Activated CD4-positive, alpha-beta T cell treated with anti-CD3 and anti-CD28 coated beads, Interleukin-2, amount 10 ng/mL, durations not matched to agents 7 days and 5 days (primary cell): ENCODE measurements at regions not wholly inside any gene's neighbourhood (a gene's known extent, or its start where the extent isn't known, plus 50 kb on each side); places are given as distances from the start of the nearest gene placed in this dataset.

ENCODE experiments used
- CTCF ChIA-PET: fragments of 350-600 bp; sonication (Branson Sonifier 250); formaldehyde crosslinking; loops from one replicate; lab custom pipeline; 2021; ENCODE audit warnings: antibody characterized with exemption; lab: Charles Lee
- POLR2A ChIA-PET: fragments of 350-600 bp; sonication (Branson Sonifier 250); formaldehyde crosslinking; loops from one replicate; lab custom pipeline; 2021; ENCODE audit warnings: antibody characterized with exemption; lab: Charles Lee
- DNase-seq: peaks from one replicate; pipeline ENCODE4 v3.0.0-alpha.2; 2020
- H3K27ac Mint-ChIP-seq: one replicate; pipeline ENCODE4 v1.8.0; 2021; ENCODE audit warnings: mild to moderate bottlenecking, moderate library complexity, mixed read lengths
- H3K27me3 Mint-ChIP-seq: one replicate; pipeline ENCODE4 v1.8.0; 2021; ENCODE audit warnings: mixed read lengths
- H3K36me3 Mint-ChIP-seq: one replicate; pipeline ENCODE4 v1.8.0; 2021; ENCODE audit warnings: low read depth, mixed read lengths
- H3K4me1 Mint-ChIP-seq: one replicate; pipeline ENCODE4 v1.8.0; 2021; ENCODE audit warnings: mixed read lengths
- H3K4me3 Mint-ChIP-seq: one replicate; pipeline ENCODE4 v1.8.0; 2021; ENCODE audit warnings: mild to moderate bottlenecking, moderate library complexity, mixed read lengths
- H3K9me3 Mint-ChIP-seq: one replicate; pipeline ENCODE4 v1.8.0; 2021; ENCODE audit warnings: mixed read lengths

DNA sequence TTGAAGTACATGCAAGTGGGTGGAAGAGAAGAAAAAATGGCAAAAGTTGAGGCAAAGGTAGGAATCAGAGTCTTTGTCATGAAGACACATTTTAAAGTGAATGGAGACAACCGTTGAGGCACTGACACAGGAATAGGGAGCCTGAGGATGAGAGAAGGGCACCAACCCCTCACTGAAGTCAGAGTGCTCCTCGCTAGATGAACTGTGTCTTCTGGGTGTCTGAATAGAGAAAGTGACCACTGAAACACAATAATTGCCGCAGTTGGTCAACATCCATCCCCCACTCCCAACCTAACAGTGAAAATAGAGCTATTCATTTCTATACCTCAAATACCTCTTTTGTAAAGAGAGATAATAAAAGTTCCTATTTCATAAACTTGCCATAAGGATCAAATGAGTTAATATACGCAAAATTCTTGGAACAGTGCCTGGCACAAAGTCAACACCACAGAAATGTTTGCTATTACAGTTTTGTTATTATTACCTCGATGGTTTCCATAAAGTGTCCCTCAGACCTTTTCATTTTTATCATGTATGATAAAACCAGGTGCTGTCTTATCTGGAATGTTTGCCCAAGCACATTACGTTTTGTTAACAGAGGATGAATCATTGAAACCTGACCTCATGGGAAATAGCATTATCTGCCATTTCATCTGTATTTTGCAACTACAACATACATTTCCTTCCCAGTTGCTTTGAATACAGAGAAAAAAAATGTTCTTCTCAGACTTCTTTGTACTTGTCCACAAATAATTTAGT, 61.8 kb upstream of the SP4 start:
- DNase-seq, result no peak
- ChIA-PET POLR2A (no interaction called here), CTCF (interaction anchor here (0.9 kb wide), 1 partner anchor 12 kb away, joined by 3 read pairs; no protein-coding TSS in a partner anchor)
- no peaks in the 10 kb centered on the region for H3K27me3 Mint-ChIP-seq
- H3K4me1 Mint-ChIP-seq, result peaks cover 57% of the 10 kb centered on the region
- H3K27ac Mint-ChIP-seq, result peak overlapping the region; percentile 27
- peaks cover 20% of the 10 kb centered on the region for H3K9me3 Mint-ChIP-seq
- no peak overlapping the region for H3K4me3 Mint-ChIP-seq
- peaks cover 30% of the 10 kb centered on the region for H3K36me3 Mint-ChIP-seq

DNA sequence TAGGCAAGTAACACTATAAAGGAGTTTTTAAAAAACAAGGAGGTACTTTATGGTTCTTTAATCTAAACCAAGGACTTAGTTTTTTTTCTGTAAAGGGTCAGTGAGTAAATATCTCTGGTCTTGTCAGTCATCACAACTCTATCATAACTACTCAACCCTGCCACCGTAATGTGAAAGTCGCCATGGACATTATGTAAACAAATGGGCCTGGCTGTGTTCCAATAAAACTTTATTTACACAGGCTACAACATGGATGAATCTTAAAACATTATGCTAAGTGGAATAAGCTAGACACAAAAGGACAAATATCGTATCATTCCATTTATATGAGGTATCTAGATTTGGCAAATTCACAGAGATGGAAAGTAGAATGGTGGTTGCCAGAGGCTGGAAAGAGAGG, 60.8 kb upstream of the SP4 start:
- ChIA-PET CTCF (no interaction called here), POLR2A (no interaction called here)
- Mint-ChIP-seq H3K27ac (no peak overlapping the region), H3K4me3 (no peak overlapping the region), H3K36me3 (peaks cover 25% of the 10 kb centered on the region), H3K27me3 (no peaks in the 10 kb centered on the region), H3K4me1 (peaks cover 51% of the 10 kb centered on the region), H3K9me3 (peaks cover 16% of the 10 kb centered on the region)
- no peak for DNase-seq

DNA sequence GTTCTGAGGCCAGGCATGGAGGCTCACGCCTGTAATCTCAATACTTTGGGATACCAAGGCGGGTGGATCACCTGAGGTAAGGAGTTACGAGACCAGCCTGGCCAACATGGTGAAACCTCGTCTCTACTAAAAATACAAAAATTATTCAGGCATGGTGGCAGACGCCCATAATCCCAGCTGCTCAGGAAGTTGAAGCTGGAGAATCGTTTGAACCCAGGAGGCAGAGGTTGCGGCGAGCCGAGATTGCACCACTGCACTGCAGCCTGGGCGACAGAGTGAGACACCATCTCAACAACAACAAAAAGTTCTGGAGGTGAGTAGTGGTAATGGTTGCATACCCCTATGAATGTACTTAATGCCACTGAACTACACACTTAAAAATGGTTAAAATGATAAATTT, 60.3 kb upstream of the SP4 start:
- H3K27me3 Mint-ChIP-seq, result no peaks in the 10 kb centered on the region
- CTCF ChIA-PET, result no interaction called here
- H3K36me3 Mint-ChIP-seq, result peaks cover 22% of the 10 kb centered on the region
- H3K4me3 Mint-ChIP-seq, result no peak overlapping the region
- H3K9me3 Mint-ChIP-seq, result peaks cover 17% of the 10 kb centered on the region
- peaks cover 47% of the 10 kb centered on the region for H3K4me1 Mint-ChIP-seq
- POLR2A ChIA-PET, result interaction anchor here (0.7 kb wide), 1 partner anchor 29 kb away, joined by 3 read pairs; no protein-coding TSS in a partner anchor
- DNase-seq, result no peak
- no peak overlapping the region for H3K27ac Mint-ChIP-seq

DNA sequence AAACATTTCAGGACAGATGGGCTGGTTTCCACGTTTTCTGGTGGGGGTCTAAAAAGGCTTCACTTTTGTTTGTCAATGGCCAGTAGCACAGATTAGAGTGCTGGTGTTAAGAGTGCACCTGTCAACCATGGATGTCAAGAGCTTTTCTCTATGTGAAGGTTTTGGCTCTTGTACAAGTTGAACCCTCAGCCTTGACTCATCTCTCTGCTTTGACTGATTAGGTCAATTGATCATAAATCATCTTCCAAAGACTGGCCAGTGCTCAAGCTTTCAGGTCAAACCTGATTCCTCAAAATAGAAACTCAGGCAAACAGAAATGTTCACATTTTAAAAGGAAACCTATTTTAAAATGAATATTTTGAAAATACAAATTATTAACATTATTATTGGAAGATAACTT, 59.6 kb upstream of the SP4 start:
- H3K27ac Mint-ChIP-seq, result no peak overlapping the region
- DNase-seq, result no peak
- POLR2A ChIA-PET, result no interaction called here
- H3K4me3 Mint-ChIP-seq, result no peak overlapping the region
- peaks cover 47% of the 10 kb centered on the region for H3K4me1 Mint-ChIP-seq
- H3K27me3 Mint-ChIP-seq, result no peaks in the 10 kb centered on the region
- peaks cover 25% of the 10 kb centered on the region for H3K36me3 Mint-ChIP-seq
- CTCF ChIA-PET, result interaction anchor here (0.6 to 1.2 kb wide), 3 partner anchors 27 to 167 kb away, joined by 4 to 6 read pairs (median 5); no protein-coding TSS in a partner anchor
- peaks cover 20% of the 10 kb centered on the region for H3K9me3 Mint-ChIP-seq

DNA sequence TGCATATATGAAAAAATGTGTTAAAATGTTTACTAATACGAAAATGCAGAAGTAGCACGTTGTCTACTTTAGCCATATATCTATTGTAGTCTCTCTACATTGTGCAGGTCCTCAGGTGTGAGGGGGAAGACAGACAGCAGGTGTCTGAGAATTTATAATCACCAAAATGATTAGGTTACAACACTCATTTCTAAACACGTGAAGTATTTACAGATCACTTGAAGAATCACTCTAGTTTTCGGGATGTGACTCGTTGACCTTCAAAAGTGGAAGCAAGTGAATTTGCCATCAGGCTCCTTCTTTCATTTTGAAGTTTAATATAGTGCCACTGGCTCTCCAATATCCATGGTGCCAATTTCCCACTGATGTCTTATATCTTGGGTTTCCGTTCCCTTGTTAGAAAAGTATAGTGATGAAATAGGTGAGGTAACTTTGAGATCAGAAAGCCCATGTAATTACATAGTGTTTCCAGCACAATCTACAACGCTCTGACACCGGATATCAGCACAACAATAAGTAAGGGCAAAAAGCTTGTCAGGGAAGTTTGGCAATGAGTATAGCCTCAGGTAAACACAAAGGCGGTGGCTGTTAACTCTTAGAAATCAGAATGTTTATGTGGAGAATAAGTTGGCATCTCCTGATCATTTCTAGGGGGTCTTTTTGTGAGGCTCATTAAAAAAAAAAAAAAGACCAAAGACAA, 57.5 kb upstream of the SP4 start:
- Mint-ChIP-seq H3K27ac (peak overlapping the region; percentile 14), H3K9me3 (peaks cover 18% of the 10 kb centered on the region), H3K4me3 (no peak overlapping the region), H3K4me1 (peaks cover 35% of the 10 kb centered on the region), H3K27me3 (no peaks in the 10 kb centered on the region), H3K36me3 (peaks cover 18% of the 10 kb centered on the region)
- DNase-seq, result no peak
- POLR2A ChIA-PET, result interaction anchor here (0.9 kb wide), 1 partner anchor 14 kb away, joined by 3 read pairs; no protein-coding TSS in a partner anchor
- CTCF ChIA-PET, result interaction anchor here (0.7 to 1.1 kb wide), 4 partner anchors 8 to 43 kb away, joined by 3 to 4 read pairs (median 4); no protein-coding TSS in a partner anchor

DNA sequence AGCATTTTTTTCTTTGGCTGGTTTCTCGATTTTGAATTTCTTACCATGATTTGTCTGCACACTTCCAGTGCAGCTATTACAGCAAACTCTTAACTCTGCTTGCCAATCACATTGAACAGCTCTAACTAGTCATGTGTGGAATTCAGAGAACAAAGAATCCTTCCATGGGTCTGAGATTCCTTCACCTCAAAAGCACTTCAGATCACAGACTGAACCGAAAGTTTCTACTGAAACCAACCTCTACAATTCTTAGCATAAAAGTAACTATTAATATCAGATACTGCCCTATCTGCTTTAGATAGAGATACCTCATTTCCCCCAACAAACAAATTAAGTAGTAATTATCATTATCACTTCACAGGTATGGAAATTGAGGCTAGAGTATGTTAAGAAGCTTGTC, 56.5 kb upstream of the SP4 start:
- CTCF ChIA-PET, result interaction anchor here (0.7 to 1.1 kb wide), 4 partner anchors 9 to 42 kb away, joined by 3 to 4 read pairs (median 4); no protein-coding TSS in a partner anchor
- peaks cover 16% of the 10 kb centered on the region for H3K9me3 Mint-ChIP-seq
- peaks cover 12% of the 10 kb centered on the region for H3K36me3 Mint-ChIP-seq
- H3K4me3 Mint-ChIP-seq, result no peak overlapping the region
- H3K27ac Mint-ChIP-seq, result no peak overlapping the region
- no peak for DNase-seq
- no peaks in the 10 kb centered on the region for H3K27me3 Mint-ChIP-seq
- POLR2A ChIA-PET, result interaction anchor here (0.9 kb wide), 1 partner anchor 13 kb away, joined by 3 read pairs; no protein-coding TSS in a partner anchor
- peaks cover 26% of the 10 kb centered on the region for H3K4me1 Mint-ChIP-seq

DNA sequence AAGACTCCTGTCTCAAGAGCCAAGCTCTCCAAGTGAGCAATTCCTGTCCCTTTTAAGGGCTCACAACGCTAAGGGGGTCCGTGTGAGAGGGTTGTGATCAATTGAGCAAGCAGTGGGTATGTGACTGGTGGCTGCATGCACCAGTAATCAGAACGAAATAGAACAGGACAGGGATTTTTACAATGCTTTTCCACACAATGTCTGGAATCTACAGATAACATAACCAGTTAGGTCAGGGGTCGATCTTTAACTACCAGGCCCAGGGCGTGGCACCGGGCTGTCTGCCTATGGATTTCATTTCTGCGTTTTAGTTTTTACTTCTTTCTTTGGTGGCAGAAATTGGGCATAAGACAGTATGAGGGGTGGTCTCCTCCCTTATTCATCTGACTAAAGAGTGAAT, 54.9 kb upstream of the SP4 start:
- ChIA-PET CTCF (no interaction called here), POLR2A (no interaction called here)
- Mint-ChIP-seq H3K9me3 (peaks cover 23% of the 10 kb centered on the region), H3K27ac (no peak overlapping the region), H3K27me3 (no peaks in the 10 kb centered on the region), H3K36me3 (peaks cover 15% of the 10 kb centered on the region), H3K4me3 (no peak overlapping the region), H3K4me1 (peaks cover 14% of the 10 kb centered on the region)
- no peak for DNase-seq

DNA sequence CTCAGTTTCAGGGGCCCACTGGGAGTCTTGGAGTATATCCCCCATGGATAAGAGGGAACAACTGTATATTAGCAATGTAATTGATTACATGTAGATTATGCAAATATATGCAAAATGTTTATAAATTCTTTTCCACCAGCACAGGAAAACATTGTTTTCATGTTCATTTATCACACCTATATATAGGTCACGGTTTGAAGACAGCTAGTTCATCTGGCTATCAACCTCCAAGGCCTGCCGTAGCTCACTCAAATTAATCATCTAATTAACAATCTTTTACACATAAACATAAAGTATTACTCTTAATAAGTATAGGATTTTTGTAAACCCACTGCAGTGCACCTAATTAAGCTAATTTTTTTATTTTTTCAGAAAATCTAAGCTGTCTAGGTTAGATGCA, 53.7 kb upstream of the SP4 start:
- H3K36me3 Mint-ChIP-seq, result peaks cover 17% of the 10 kb centered on the region
- ChIA-PET POLR2A (no interaction called here), CTCF (interaction anchor here (1.1 to 1.4 kb wide), 2 partner anchors 10 to 19 kb away, joined by 3 to 4 read pairs; no protein-coding TSS in a partner anchor)
- H3K27ac Mint-ChIP-seq, result no peak overlapping the region
- H3K4me3 Mint-ChIP-seq, result no peak overlapping the region
- peaks cover 11% of the 10 kb centered on the region for H3K4me1 Mint-ChIP-seq
- peaks cover 25% of the 10 kb centered on the region for H3K9me3 Mint-ChIP-seq
- DNase-seq, result no peak
- H3K27me3 Mint-ChIP-seq, result no peaks in the 10 kb centered on the region

DNA sequence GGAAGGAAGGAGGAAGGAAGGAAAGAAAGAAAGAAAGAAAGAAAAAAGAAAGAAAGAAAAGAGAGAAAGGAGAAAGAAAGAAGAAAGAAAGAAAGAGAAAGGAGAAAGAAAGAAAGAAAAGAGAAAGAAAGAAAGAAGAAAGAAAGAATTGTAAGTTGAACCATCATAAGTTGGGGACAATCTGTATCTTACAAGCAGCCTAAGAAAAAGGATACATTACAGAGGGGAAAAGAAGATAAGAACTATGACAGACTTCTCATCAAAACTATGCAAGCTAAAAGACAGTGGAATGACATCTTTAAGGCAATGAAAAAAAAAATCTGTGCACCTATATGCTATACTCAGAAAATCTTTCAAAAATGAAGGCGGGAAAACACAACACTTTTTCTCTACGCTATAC, 50.3 kb upstream of the SP4 start:
- ChIA-PET POLR2A (no interaction called here), CTCF (interaction anchor here (1.2 to 1.5 kb wide), 2 partner anchors 20 to 74 kb away, joined by 3 read pairs; no protein-coding TSS in a partner anchor)
- Mint-ChIP-seq H3K4me3 (no peak overlapping the region), H3K4me1 (peaks cover 5% of the 10 kb centered on the region), H3K36me3 (peaks cover 24% of the 10 kb centered on the region), H3K27me3 (no peaks in the 10 kb centered on the region), H3K27ac (no peak overlapping the region), H3K9me3 (peaks cover 25% of the 10 kb centered on the region)
- no peak for DNase-seq
